Thyroid gland (tissue), 4 donors: ENCODE measurements at regions not wholly inside any gene's neighbourhood (a gene's known extent, or its start where the extent isn't known, plus 50 kb on each side); places are given as distances from the start of the nearest gene placed in this dataset.

ENCODE experiments used
- POLR2A ChIP-seq, 2 donors: fragments of 450-650 bp; IDR thresholded peaks; one replicate each; pipeline ENCODE4 v1.6.1; 2017; ENCODE audit warnings: antibody characterized with exemption in 2 of 2, mild to moderate bottlenecking in 2 of 2, moderate library complexity in 1 of 2
- TF ChIP-seq, protein P1 (sequence below), 6 experiments: fragments of 200-600 bp in 3 of 6; fragments of 450-650 bp in 3 of 6; sonication (generic) in 3 of 6; IDR thresholded peaks; one replicate each; pipeline ENCODE4 v1.5.1; 2016 to 2019; ENCODE audit warnings: antibody characterized with exemption in 6 of 6, mild to moderate bottlenecking in 2 of 6, inconsistent platforms in 1 of 6, moderate library complexity in 1 of 6

DNA sequence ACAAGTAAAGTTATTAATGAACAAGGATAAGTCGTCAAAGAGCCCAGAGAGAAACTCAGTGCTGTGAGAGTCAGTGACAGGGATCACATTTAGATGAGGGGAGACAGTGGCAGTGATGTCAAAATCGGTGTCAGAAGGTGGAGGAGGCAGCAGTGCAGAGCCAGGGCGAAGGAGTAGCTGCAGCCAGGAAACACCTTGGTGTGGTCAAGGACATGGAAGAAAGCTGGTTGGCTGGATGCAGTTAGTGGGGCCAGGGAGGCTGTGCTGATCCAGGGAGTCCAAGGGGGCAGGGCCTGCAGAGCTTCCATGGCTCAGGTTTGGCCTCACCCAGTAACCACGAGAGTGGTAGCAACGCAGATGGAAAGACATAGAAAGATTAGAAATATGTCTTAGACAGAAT, 50.7 kb upstream of the ADORA2B start:
- TF ChIP-seq, protein P1, sequence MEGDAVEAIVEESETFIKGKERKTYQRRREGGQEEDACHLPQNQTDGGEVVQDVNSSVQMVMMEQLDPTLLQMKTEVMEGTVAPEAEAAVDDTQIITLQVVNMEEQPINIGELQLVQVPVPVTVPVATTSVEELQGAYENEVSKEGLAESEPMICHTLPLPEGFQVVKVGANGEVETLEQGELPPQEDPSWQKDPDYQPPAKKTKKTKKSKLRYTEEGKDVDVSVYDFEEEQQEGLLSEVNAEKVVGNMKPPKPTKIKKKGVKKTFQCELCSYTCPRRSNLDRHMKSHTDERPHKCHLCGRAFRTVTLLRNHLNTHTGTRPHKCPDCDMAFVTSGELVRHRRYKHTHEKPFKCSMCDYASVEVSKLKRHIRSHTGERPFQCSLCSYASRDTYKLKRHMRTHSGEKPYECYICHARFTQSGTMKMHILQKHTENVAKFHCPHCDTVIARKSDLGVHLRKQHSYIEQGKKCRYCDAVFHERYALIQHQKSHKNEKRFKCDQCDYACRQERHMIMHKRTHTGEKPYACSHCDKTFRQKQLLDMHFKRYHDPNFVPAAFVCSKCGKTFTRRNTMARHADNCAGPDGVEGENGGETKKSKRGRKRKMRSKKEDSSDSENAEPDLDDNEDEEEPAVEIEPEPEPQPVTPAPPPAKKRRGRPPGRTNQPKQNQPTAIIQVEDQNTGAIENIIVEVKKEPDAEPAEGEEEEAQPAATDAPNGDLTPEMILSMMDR (IDR thresholded peaks at IDR 0.05), result no peak
- no peak for TF ChIP-seq POLR2A (IDR thresholded peaks at IDR 0.05)
